ENCODE measurements at regions not wholly inside any gene's neighbourhood (a gene's known extent, or its start where the extent isn't known, plus 50 kb on each side); places are given as distances from the start of the nearest gene placed in this dataset.

GRCh38 chr2:155389224-155389623, 690.7 kb downstream of the KCNJ3 start:
- DNase-seq (ENCODE audit: low read depth): no peak

- DNase-seq (ENCODE audit: low read depth): no peak
These were observed 686.1 kb downstream of the KCNJ3 start for GRCh38 chr2:155384555-155385123.

- DNase-seq (ENCODE audit: low read depth): no peak
These were observed 684.3 kb downstream of the KCNJ3 start for GRCh38 chr2:155382776-155383175.

- no peak for DNase-seq (ENCODE audit: low read depth)
These were observed 682.9 kb downstream of the KCNJ3 start for GRCh38 chr2:155381436-155381835.

GRCh38 chr2:155379494-155379893, 681.0 kb downstream of the KCNJ3 start:
- no peak for DNase-seq (ENCODE audit: low read depth)

GRCh38 chr2:155377931-155378444, 679.5 kb downstream of the KCNJ3 start:
- DNase-seq (ENCODE audit: low read depth): no peak

- no peak for DNase-seq (ENCODE audit: low read depth)
These were observed 678.8 kb downstream of the KCNJ3 start for GRCh38 chr2:155377266-155377680.

GRCh38 chr2:155372969-155373368, 674.5 kb downstream of the KCNJ3 start:
- DNase-seq (ENCODE audit: low read depth): no peak

- DNase-seq (ENCODE audit: low read depth): no peak
These were observed 670.4 kb downstream of the KCNJ3 start for GRCh38 chr2:155368934-155369333.

- DNase-seq (ENCODE audit: low read depth): no peak
These were observed 666.3 kb downstream of the KCNJ3 start for GRCh38 chr2:155364766-155365165.

GRCh38 chr2:155363349-155363888, 664.9 kb downstream of the KCNJ3 start:
- no peak for DNase-seq (ENCODE audit: low read depth)

GRCh38 chr2:155357172-155357571, 658.7 kb downstream of the KCNJ3 start:
- DNase-seq (ENCODE audit: low read depth): no peak

- no peak for DNase-seq (ENCODE audit: low read depth)
These were observed 657.8 kb downstream of the KCNJ3 start for GRCh38 chr2:155356250-155356649.

- DNase-seq (ENCODE audit: low read depth): no peak
These were observed 652.5 kb downstream of the KCNJ3 start for GRCh38 chr2:155350783-155351580.

- DNase-seq (ENCODE audit: low read depth): no peak
These were observed 633.5 kb downstream of the KCNJ3 start for GRCh38 chr2:155332016-155332415.

GRCh38 chr2:155320236-155320635, 621.7 kb downstream of the KCNJ3 start:
- DNase-seq (ENCODE audit: low read depth): no peak

- DNase-seq (ENCODE audit: low read depth): no peak
These were observed 620.2 kb downstream of the KCNJ3 start for GRCh38 chr2:155318710-155319109.

- no peak for DNase-seq (ENCODE audit: low read depth)
These were observed 617.3 kb downstream of the KCNJ3 start for GRCh38 chr2:155315768-155316167.

GRCh38 chr2:155310589-155310988, 612.1 kb downstream of the KCNJ3 start:
- no peak for DNase-seq (ENCODE audit: low read depth)

GRCh38 chr2:155309483-155309882, 611.0 kb downstream of the KCNJ3 start:
- DNase-seq (ENCODE audit: low read depth): no peak

GRCh38 chr2:155308367-155309009, 610.0 kb downstream of the KCNJ3 start:
- no peak for DNase-seq (ENCODE audit: low read depth)

- DNase-seq (ENCODE audit: low read depth): no peak
These were observed 602.7 kb downstream of the KCNJ3 start for GRCh38 chr2:155301221-155301620.

- no peak for DNase-seq (ENCODE audit: low read depth)
These were observed 599.5 kb downstream of the KCNJ3 start for GRCh38 chr2:155298001-155298400.
